IPS-NIHi11 (cell line): ENCODE measurements at regions not wholly inside any gene's neighbourhood (a gene's known extent, or its start where the extent isn't known, plus 50 kb on each side); places are given as distances from the start of the nearest gene placed in this dataset.
A peak's percentile ranks its signal among the peaks of the same experiment; 100 is the strongest.
"Not testable (repeated sequence)": the region's sequence is repeated elsewhere in the genome, so short reads cannot be mapped to it uniquely, and the experiment has no call there.

Source experiments
- DNase-seq: peaks from one replicate; pipeline ENCODE4 v3.0.0; 2012; ENCODE audit warnings: mixed read lengths, low spot score

GRCh38 chr16:14002416-14002990 is 68.6 kb upstream of the MRTFB start:
- no peak for DNase-seq

- peak; percentile 82 for DNase-seq
Measured at GRCh38 chr16:14003074-14003570, 68.0 kb upstream of the MRTFB start.

GRCh38 chr16:14004031-14004728 is 66.9 kb upstream of the MRTFB start:
- DNase-seq, result no peak

- no peak for DNase-seq
Measured at GRCh38 chr16:14004729-14005315, 66.3 kb upstream of the MRTFB start.

- no peak for DNase-seq
Measured at GRCh38 chr16:14005335-14005734, 65.8 kb upstream of the MRTFB start.

- no peak for DNase-seq
Measured at GRCh38 chr16:14007450-14007849, 63.7 kb upstream of the MRTFB start.

- no peak for DNase-seq
Measured at GRCh38 chr16:14011001-14011400, 60.1 kb upstream of the MRTFB start.

GRCh38 chr16:14011846-14012245 is 59.3 kb upstream of the MRTFB start:
- DNase-seq, result no peak

- no peak for DNase-seq
Measured at GRCh38 chr16:14013145-14013570, 58.0 kb upstream of the MRTFB start.

- DNase-seq, result peak; percentile 38
Measured at GRCh38 chr16:14013571-14014283, 57.4 kb upstream of the MRTFB start.

GRCh38 chr16:14014284-14014625 is 56.9 kb upstream of the MRTFB start:
- DNase-seq, result no peak

GRCh38 chr16:14015033-14015432 is 56.1 kb upstream of the MRTFB start:
- DNase-seq, result no peak

GRCh38 chr16:14015461-14015860 is 55.7 kb upstream of the MRTFB start:
- no peak for DNase-seq

- DNase-seq, result no peak
Measured at GRCh38 chr16:14015948-14016347, 55.2 kb upstream of the MRTFB start.

- not testable (repeated sequence) for DNase-seq
Measured at GRCh38 chr16:14016362-14016761, 54.8 kb upstream of the MRTFB start.

- no peak for DNase-seq
Measured at GRCh38 chr16:14017886-14018285, 53.2 kb upstream of the MRTFB start.

- no peak for DNase-seq
Measured at GRCh38 chr16:14018851-14019250, 52.3 kb upstream of the MRTFB start.

- DNase-seq, result no peak
Measured at GRCh38 chr16:14020141-14020540, 51.0 kb upstream of the MRTFB start.
